Inflammatory macrophage (primary cell): ENCODE measurements at regions not wholly inside any gene's neighbourhood (a gene's known extent, or its start where the extent isn't known, plus 50 kb on each side); places are given as distances from the start of the nearest gene placed in this dataset.
"Not testable (repeated sequence)": the region's sequence is repeated elsewhere in the genome, so short reads cannot be mapped to it uniquely, and the experiment has no call there.

ENCODE experiments used
- DNase-seq, 2 donors: peaks; one replicate each; pipeline ENCODE4 v3.0.0-alpha.2; 2020 to 2022

DNA sequence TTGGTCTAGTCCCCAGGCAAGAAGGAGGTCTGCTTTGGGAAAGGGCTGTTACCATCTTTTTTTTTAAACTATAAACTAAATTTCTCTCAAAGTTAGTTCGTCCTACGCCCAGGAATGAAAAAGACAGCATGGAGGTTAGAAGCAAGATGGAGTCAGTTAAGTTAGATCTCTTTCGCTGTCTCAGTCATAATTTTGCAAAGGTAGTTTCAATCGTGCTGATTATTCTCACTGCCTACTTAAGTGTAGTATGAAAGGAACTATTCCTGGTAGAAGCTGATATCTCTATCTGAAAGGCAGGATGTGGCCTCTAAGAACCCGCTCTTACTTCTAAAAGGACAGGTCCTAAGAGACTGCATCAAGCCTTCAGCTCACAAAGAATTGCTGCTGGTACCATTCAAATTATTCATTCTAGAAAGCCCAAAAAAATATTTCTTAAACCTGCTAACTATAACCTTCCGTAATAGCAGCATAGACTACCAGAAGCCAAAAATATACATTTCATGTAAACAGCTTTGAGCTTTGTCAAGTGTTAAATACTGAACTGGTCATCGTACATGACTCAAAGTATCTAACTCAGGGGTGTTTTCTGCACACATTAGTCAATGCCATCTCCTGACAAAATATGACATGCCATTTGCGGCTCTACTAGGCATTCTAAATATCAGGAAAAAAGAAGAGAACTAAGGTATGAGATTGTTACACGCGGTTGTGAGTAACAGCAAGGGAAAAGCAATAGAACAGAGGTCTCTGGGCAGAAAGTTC lies 96.0 kb upstream of the CCDC80 start:
- DNase-seq, result no peak

DNA sequence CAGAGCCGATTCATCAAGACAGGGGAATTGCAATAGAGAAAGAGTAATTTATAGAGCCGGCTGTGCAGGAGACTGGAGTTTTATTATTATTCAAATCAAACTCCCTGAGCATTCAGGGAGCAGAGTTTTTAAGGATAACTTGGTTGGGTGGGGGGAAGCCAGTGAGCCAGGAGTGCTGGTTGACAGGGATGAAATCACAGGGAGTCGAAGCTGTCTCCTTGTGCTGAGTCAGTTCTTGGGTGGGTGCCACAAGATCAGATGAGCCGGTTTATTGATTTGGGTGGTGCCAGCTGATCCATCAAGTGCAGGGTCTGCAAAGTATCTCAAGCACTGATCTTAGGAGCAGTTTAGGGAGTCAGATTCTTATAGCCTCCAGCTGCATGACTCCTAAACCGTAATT lies 95.4 kb upstream of the CCDC80 start:
- no peak for DNase-seq

DNA sequence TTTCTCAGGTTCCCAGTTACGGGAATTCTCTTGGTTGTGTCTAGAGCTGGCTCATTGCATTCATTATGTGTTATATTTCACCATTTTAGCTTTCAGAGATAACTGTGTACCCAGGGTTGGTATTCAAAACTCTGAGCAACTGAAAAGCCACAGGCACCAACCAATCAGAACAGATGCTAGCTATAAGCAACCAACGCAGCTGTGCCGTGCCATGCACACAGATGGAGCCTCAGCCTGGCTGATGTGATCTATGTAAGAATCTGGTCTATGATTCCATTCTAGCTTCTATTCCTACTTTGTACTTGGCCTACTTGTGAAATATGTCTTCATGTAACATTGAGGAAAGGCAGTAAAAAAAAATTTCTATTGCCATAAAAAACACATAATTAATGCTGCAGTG lies 95.0 kb upstream of the CCDC80 start:
- no peak for DNase-seq

DNA sequence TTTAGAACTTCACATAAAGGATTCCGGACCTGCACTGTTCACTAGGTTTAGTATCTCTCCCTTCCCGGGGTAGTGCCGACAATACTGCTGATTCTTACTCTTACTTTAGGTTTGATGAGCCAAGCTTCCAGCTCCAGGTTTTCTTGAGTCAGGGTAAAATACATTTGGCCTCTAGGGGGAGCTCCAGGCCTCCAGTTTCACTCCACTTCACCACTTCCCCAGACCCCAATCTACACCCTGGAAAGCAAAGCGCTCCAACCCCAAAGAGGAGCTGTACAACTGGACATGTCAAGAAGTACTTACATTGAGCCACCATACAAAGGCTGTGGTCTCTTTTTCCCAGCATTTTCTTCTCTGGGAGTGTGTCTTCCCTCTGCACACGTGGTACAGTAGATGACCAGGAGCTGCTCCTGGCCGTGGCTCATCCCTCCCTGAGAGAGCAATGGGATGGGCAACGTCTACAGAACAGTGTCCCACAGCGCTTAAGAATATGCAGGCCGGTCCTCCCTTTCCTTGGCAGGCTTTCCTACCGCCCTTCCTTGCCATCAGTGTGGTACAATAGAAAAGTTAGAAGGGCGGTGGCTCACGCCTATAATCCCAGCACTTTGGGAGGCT lies 93.9 kb upstream of the CCDC80 start:
- peak; percentile 82 to 83 for DNase-seq

DNA sequence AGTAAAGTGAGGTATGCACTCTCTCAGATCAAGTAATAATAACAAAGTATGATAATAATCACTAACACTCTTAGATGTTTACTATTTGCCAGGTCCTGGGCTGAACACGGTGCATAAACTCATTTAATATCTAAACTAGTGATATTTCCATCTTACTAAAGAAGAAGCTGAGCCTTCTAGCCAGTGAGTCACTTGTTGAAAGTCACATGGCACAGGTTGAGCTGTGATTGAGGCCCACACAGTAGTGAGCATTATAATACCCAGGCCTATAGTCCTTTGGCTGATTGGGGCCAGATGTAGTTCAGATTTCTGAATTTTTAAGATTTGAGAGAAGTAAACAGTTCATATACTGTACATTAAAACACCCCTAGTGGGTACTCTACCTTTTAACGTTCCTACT lies 93.2 kb upstream of the CCDC80 start:
- peak in 1 of 2 donors; percentile 33 for DNase-seq

DNA sequence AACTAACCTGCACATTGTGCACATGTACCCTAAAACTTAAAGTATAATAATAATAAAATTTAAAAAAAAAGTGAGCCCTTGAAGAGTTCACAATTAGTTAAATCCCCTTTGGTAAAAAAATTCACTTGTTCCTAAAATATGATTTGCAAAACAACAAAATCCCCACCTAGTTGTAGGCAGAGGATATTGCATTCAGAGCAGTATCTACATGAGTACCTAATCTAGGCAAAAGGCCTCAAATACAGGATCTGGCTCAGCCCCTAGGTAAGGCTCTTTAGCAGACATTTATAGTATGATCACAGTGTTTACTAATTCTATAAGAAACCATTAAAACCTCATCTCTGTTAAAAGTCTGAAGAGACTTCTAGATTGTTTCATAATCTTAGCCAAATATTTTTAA lies 89.3 kb upstream of the CCDC80 start:
- DNase-seq, result peak; percentile 7 to 19

DNA sequence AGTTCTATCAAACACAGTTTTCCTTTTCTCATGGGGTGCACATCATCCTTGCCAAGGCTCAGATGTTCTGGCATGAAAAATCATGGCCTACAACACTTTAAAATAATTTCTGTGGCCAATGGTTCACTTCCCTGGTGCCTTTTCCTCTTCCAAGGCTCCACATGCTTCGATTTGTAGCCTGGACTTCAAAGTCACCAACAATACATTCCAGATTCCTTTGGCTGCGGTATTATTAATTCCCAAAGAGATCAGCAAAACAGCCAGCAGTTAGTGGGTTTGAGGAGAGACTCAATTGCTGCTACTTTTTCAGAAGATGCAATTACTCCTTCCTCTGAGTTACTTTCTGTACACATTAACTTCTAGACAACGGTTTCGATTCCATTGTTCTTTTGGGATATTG lies 80.3 kb upstream of the CCDC80 start:
- no peak for DNase-seq

DNA sequence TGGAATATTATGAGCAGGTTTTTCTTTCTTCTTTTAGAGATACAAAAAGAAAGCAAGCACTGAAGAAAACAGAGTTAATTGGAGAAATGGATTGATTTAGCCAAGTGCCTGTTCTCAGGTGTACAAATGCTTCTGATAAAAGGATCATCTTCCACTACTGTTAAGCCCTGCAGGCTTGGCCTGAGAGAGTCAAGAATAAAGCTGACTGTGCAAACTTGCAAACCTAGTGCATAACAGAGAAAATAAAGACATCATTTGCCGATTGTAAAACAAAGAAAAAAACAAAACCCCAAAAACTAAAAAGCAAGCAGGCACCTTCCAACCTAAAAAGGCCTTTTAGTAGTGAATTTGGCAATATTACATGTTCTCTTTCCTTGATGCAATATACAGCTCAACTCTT lies 78.0 kb upstream of the CCDC80 start:
- DNase-seq, result no peak

DNA sequence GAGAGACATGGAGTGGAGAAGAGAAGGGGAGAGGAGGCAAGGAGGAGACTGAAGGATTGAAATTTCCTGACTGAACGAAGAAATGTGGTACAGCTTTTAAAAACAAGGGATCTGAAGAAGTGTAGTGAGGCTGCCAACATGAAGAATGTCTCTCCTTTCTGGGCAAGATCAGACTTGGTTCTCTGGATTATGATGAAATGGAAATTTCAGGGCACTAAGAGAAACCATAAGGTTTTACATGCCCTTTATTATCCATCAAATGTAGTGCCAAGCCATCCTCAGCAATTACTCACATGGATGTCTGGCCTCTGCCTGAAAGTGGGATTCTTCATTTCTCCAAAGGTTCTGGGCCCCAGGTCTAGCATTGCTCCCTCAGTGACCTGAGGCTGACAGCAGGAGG lies 77.6 kb upstream of the CCDC80 start:
- no peak for DNase-seq

DNA sequence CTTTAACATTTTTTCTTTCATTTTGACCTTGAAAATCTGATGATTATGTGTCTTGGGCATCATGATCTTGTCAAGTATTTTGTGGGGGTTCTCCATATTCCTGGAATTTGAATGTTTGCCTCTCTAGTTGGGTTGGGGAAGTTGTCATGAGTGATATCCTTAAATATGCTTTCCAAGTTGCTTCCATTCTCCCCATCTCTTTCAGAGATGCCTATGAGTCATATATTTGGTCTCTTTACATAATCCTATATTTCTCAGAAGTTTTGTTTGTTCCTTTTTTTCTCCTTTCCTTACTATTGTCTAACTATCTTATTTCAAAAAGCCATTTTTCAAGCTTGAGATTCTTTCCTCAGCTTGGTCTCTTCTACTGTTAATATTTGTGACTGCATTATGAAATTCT lies 69.0 kb upstream of the CCDC80 start:
- peak; percentile 10 to 80 for DNase-seq

DNA sequence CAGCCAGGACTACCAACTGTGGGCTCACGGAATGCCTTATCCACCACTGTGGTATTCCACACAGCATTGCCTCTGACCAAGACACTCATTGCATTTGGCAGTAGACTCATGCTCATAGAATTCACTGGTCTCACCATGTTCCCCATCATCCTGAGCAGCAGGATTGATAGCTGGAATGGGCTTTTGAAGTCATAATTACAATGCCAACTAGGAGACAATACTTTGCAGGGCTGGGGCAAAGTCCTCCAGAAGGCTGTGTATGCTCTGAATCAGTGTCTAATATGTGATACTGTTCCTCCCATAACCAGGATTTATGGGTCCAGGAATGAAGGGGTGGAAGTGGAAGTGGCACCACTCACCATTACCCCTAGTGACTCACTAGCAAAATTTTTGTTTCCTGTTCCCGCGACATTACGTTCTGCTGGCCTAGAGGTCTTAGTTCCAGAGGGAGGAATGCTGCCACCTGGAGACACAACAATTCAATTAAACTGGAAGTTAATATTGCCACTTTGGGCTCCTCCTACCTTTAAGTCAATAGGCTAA lies 58.6 kb upstream of the CCDC80 start:
- DNase-seq, result peak; percentile 15 to 35

DNA sequence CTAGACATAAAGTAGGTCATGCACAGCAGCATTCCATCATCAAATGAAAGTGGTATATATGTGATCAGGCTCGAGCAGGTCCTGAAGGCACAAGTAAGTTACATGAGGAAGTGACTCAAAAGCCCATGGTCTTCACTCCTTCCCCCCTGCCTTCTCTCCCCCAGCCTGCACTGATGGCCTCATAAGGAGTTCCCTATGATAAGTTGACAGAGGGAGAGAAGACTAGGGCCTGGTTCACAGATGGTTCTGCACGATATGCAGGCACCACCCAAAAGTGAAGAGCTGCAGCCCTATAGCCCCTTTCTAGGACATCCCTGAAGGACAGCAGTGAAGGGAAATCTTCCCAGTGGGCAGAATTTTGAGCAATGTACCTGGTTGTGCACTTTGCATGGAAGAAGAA lies 57.5 kb upstream of the CCDC80 start:
- DNase-seq, result not testable (repeated sequence)

DNA sequence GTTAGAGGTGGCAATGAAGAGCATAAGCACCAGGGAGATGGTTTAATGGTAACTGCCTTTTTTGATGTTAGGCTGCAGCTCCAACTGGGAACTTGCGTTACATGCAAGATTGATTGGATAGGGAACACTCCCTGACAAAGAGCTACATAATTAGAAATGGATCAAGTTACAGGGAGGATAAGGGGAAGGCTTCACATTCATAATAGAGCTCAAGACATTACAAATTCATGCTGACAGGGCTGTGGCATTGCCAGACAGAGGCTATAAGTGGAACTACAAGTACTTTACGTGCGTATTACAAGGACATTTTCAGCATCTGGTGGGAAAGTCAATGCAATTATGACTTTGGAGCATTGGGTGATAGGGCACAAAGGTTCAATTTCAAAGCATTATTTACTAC lies 55.3 kb upstream of the CCDC80 start:
- DNase-seq, result not testable (repeated sequence)

DNA sequence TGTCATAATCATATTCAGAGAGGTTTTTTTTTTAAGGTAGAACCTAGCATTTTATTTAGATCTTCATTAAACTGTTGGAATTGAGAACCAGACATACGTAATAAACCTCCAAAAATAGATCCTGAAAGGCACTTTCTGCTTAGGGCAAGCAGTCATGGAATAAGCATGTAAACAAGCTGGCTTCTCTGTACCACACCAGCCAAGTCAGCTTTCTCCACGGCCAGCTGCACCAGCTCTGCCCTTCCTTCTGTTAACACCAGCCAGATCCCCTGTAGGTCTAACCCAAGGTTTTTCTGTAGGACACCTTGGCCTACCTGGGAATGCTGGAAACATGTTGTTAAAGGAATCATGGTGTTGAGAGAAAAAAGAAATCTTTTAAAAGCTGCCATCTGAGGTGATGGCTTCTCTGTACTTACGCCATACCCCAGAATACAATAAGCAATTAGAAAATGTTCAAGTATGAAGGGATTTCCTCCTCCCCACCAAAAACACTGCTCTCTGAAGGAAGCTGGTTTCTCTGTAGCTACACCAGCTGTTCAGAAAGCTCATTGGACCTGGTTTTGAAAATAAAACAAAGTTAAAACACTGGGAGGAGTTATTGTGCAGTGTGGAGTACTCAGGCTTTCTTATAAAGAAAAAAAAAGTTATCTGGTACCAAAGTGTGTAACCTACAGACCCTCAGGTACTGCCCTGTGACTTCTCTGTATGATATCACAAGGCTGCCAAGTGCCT lies 54.6 kb upstream of the CCDC80 start:
- DNase-seq, result not testable (repeated sequence)

DNA sequence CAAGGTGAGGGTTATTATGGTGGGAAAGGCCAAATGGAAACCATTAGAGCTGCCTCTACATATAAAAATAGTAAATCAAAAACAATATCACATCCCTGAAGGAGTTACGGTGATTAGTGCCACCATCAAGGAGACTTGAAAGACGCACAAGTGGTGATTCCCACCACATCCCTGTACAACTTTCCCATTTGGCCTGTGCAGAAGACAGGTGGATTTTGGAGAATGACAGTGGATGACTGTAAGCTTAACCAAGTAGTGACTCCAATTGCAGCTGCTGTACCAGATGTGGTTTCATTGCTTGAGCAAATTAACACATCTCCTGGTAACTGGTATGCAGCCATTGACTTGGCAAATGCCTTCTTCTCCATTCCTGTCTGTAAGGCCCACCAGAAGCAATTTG lies 54.0 kb upstream of the CCDC80 start:
- DNase-seq, result not testable (repeated sequence)

DNA sequence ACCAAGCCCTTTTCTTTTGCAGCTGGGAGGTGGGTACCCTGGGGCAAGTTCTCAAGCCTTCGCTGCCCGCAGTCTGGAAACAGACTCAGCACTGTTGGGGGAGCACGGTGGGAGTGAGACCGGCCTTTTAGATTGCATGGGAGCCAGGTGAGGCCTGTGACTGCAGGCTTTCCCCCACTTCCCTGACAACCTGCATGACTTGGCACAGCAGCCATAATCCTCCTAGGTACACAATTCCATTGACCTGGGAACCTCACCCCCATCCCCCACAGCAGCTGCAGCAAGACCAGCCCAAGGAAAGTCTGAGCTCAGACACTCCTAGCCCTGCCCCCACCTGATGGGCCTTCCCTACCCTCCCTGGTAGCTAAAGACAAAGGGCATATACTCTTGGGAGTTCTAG lies 52.2 kb upstream of the CCDC80 start:
- no peak for DNase-seq
